Astrocyte of the spinal cord (primary cell): ENCODE measurements at regions not wholly inside any gene's neighbourhood (a gene's known extent, or its start where the extent isn't known, plus 50 kb on each side); places are given as distances from the start of the nearest gene placed in this dataset.

Experiments
- DNase-seq: peaks from one replicate; pipeline ENCODE4 v3.0.0; 2011; ENCODE audit warnings: low read depth, low spot score
- H3K4me3 ChIP-seq: 2 replicates; pipeline ENCODE4 v1.5.1; 2011; ENCODE audit warnings: low read depth, mild to moderate bottlenecking, low read length, moderate library complexity
- CTCF ChIP-seq: IDR thresholded peaks from 2 replicates; pipeline ENCODE4 v1.5.1; 2012; ENCODE audit warnings: low read depth, mild to moderate bottlenecking, low read length, inconsistent platforms
- in situ Hi-C: cut with HindIII; loops from 2 replicates; pipeline ENCODE4 v1.10.0; 2017; ENCODE audit warnings: low sequenced_read_pairs

GRCh38 chr22:47710135-47710534, 947.7 kb downstream of the TBC1D22A start:
- no peak overlapping the region for H3K4me3 ChIP-seq

GRCh38 chr22:47705350-47705749, 942.9 kb downstream of the TBC1D22A start:
- no peak overlapping the region for H3K4me3 ChIP-seq
- TF ChIP-seq CTCF: no peak
- in situ Hi-C loops: no loop called here
- DNase-seq: no peak

More at GRCh38 chr22:47710135-47710534, 947.7 kb downstream of the TBC1D22A start:
- in situ Hi-C loops: no loop called here
- no peak for TF ChIP-seq CTCF
- no peak for DNase-seq

DNA sequence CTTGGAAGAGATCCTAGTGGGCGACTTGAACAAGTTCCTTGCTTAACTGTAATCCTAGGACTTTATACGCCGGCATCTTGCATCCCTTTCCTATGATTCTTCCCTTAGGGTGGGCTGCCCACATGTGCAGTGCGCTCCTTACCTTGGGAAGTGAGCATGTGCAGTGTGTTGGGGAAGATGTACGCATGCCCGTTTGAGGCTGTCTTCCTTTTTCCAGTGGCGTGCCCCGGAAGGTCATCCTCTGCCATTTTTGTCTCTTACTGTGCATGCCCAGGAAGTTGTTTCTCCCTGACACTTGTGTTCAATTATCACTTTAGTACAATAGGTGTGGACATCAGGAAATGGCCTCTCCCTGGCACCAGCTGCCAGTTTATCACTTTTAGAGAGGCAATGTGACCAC, 936.5 kb downstream of the TBC1D22A start:
- no peak for TF ChIP-seq CTCF
- H3K4me3 ChIP-seq: no peak overlapping the region
- no peak for DNase-seq
- in situ Hi-C loops: no loop called here

- in situ Hi-C loops: no loop called here
- TF ChIP-seq CTCF: no peak
- no peak for DNase-seq
- no peak overlapping the region for H3K4me3 ChIP-seq
These were observed 935.4 kb downstream of the TBC1D22A start for GRCh38 chr22:47697861-47698260.

- in situ Hi-C loops: no loop called here
- DNase-seq: no peak
- TF ChIP-seq CTCF: no peak
- no peak overlapping the region for H3K4me3 ChIP-seq
These were observed 934.3 kb downstream of the TBC1D22A start for GRCh38 chr22:47696776-47697175.

DNA sequence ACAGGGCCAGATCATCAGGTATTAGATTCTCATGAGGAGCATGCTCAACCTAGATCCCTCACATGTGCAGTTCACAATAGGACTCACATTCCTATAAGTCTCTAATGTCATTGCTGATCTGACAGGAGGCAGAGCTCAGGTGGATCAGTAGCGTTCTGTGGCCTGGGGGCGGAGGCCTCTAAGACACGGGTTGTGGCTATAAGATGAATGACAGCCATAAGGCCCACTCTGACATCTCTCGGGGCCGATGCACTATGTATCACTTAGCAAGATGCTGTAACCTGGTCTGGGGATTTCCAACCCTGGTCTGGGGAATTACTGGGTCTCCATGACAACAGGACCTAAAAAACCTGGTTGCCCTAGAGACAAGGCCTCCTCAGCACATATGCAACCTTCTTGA, 932.7 kb downstream of the TBC1D22A start:
- no peak for DNase-seq
- in situ Hi-C loops: no loop called here
- no peak overlapping the region for H3K4me3 ChIP-seq
- TF ChIP-seq CTCF: no peak
